ENCODE measurements at regions not wholly inside any gene's neighbourhood (a gene's known extent, or its start where the extent isn't known, plus 50 kb on each side); places are given as distances from the start of the nearest gene placed in this dataset.

GRCh38 chr14:55800156-55800785, 220.3 kb downstream of the KTN1 start:
- no TSS peak for BruUV-seq (replicated peaks)
- TF ChIP-seq RCOR1 (IDR thresholded peaks at IDR 0.05; ENCODE audit: insufficient replicate concordance, low read length) (no peak), MAFK (IDR thresholded peaks at IDR 0.05; ENCODE audit: low read depth, low read length) (no peak), RFX5 (IDR thresholded peaks at IDR 0.05; ENCODE audit: low read depth, low read length) (no peak), FOS (IDR thresholded peaks at IDR 0.05; ENCODE audit: low read depth, low read length) (no peak), POLR2A (IDR thresholded peaks at IDR 0.05; ENCODE audit: low read depth, low read length) (no peak), BHLHE40 (IDR thresholded peaks at IDR 0.05; ENCODE audit: low read depth, low read length) (no peak), CEBPB (IDR thresholded peaks at IDR 0.05; ENCODE audit: low read depth, low read length) (no peak), MXI1 (IDR thresholded peaks at IDR 0.05; ENCODE audit: borderline replicate concordance, low read depth, low read length) (no peak), MAZ (IDR thresholded peaks at IDR 0.05; ENCODE audit: borderline replicate concordance, low read depth, low read length) (no peak), RAD21 (IDR thresholded peaks at IDR 0.05; ENCODE audit: low read length) (no peak), CTCF (conservative IDR thresholded peaks at IDR 0.05; ENCODE audit: low read depth, low read length) (no peak), SMC3 (IDR thresholded peaks at IDR 0.05; ENCODE audit: low read depth, low read length) (no peak), ELK1 (IDR thresholded peaks at IDR 0.05; ENCODE audit: borderline replicate concordance, low read depth, low read length) (no peak), NFE2L2 (IDR thresholded peaks at IDR 0.05; ENCODE audit: low read depth, low read length) (no peak), USF2 (IDR thresholded peaks at IDR 0.05; ENCODE audit: low read depth, low read length) (no peak), CHD1 (IDR thresholded peaks at IDR 0.05; ENCODE audit: low read depth, low read length) (no peak)
- no peak overlapping the region for H2AK5ac ChIP-seq (ENCODE audit: low read depth, low read length)
- H3K9me3 ChIP-seq (ENCODE audit: control insufficient read depth, insufficient read depth, low read length), result 0 out of 2 replicates have a peak, but pooled peaks cover 2% of the 10 kb centered on the region
- H2BK5ac ChIP-seq (ENCODE audit: low read depth, low read length, poor library complexity, severe bottlenecking), result no peak overlapping the region
- no peaks in the 10 kb centered on the region for H4K20me1 ChIP-seq (ENCODE audit: insufficient read depth, low read length)
- no peak overlapping the region for H4K8ac ChIP-seq (ENCODE audit: low read depth in 2 of 2, low read length in 2 of 2)
- intact Hi-C loops (cut with micrococcal nuclease), result no loop called here
- no peak for DNase-seq
- no peaks in the 10 kb centered on the region for H3K79me1 ChIP-seq (ENCODE audit: low read depth in 1 of 2, low read length in 2 of 2)
- in situ Hi-C loops (cut with MboI; ENCODE audit: low sequenced_read_pairs), result no loop called here
- no peaks in the 10 kb centered on the region; the same call in 1 of the 2 replicates for H3K4me1 ChIP-seq (ENCODE audit: control insufficient read depth, insufficient read depth, low read length)
- no peak overlapping the region for H4K5ac ChIP-seq (ENCODE audit: low read depth, low read length)
- no peak overlapping the region for H2BK120ac ChIP-seq (ENCODE audit: low read depth, low read length)
- no peak overlapping the region for H3K4ac ChIP-seq (ENCODE audit: low read depth, low read length)
- ChIA-PET CTCF (no interaction called here), POLR2A (ENCODE audit: unreplicated experiment) (no interaction called here)
- dilution Hi-C loops (cut with HindIII; ENCODE audit: low sequenced_read_pairs, unreplicated experiment), result no loop called here
- no peaks in the 10 kb centered on the region; the same call in 1 of the 2 replicates for H3K9me1 ChIP-seq (ENCODE audit: insufficient read depth, low read length)
- H2BK20ac ChIP-seq (ENCODE audit: low read depth, low read length), result no peak overlapping the region
- no peak overlapping the region for H3K56ac ChIP-seq (ENCODE audit: extremely low read depth, insufficient read depth, low read length)
- no peak overlapping the region for H3K4me3 ChIP-seq (ENCODE audit: insufficient read depth, low read depth, low read length)
- no peak overlapping the region for H3K23ac ChIP-seq (ENCODE audit: low read depth, low read length)
- no peak overlapping the region for H3K27ac ChIP-seq (ENCODE audit: insufficient read depth, low read length)
- ATAC-seq (ENCODE audit: low read depth), result no peak
- no peak overlapping the region for H2AK9ac ChIP-seq (replicated peaks; ENCODE audit: low read depth, low read length, poor library complexity)
- 100% methylated on average over 1 of the region's 3 CpGs; no CpG with 5 or more reads in 1 of the 2 experiments for WGBS, 2 experiments (ENCODE audit: extremely low coverage in 2 of 2, insufficient read length in 1 of 2)
- no peaks in the 10 kb centered on the region for H3K27me3 ChIP-seq (ENCODE audit: control insufficient read depth, insufficient read depth, low read length)
- no peak overlapping the region for H2BK15ac ChIP-seq (ENCODE audit: low read depth, low read length)
- no peak overlapping the region for H4K91ac ChIP-seq (ENCODE audit: insufficient read depth, low read depth, low read length)
- no peaks in the 10 kb centered on the region for H3K36me3 ChIP-seq (ENCODE audit: control insufficient read depth, insufficient read depth, low read length)
- H2AFZ ChIP-seq (replicated peaks; ENCODE audit: low read length, poor library complexity), result no peak overlapping the region
- H3K4me2 ChIP-seq (ENCODE audit: low read depth, low read length), result no peak overlapping the region
- H3K14ac ChIP-seq (replicated peaks; ENCODE audit: low read depth, low read length), result no peak overlapping the region
- no peak overlapping the region for H3K9ac ChIP-seq (ENCODE audit: low read depth, low read length)
- no peak overlapping the region for H3K18ac ChIP-seq (ENCODE audit: low read depth, low read length)
